Limb (tissue), 2 donors: ENCODE measurements at regions not wholly inside any gene's neighbourhood (a gene's known extent, or its start where the extent isn't known, plus 50 kb on each side); places are given as distances from the start of the nearest gene placed in this dataset.

Source experiments
- DNase-seq, 2 donors: peaks; one replicate each; pipeline ENCODE4 v3.0.0-alpha.2; 2016; ENCODE audit errors: extremely low spot score in 2 of 2

- no peak for DNase-seq
Measured at GRCh38 chr14:96931751-96932150, 134.6 kb downstream of the VRK1 start.

GRCh38 chr14:96934638-96935330 is 137.6 kb downstream of the VRK1 start:
- DNase-seq: no peak

- no peak for DNase-seq
Measured at GRCh38 chr14:96938946-96939345, 141.8 kb downstream of the VRK1 start.

- no peak for DNase-seq
Measured at GRCh38 chr14:96940009-96940408, 142.8 kb downstream of the VRK1 start.

GRCh38 chr14:96944297-96944696 is 147.1 kb downstream of the VRK1 start:
- no peak for DNase-seq

- no peak for DNase-seq
Measured at GRCh38 chr14:96945721-96946120, 148.5 kb downstream of the VRK1 start.

GRCh38 chr14:96949594-96949993 is 152.4 kb downstream of the VRK1 start:
- DNase-seq: no peak

- no peak for DNase-seq
Measured at GRCh38 chr14:96951511-96951910, 154.3 kb downstream of the VRK1 start.

- DNase-seq: no peak
Measured at GRCh38 chr14:96953087-96953874, 156.1 kb downstream of the VRK1 start.

- no peak for DNase-seq
Measured at GRCh38 chr14:96953875-96954185, 156.6 kb downstream of the VRK1 start.

GRCh38 chr14:96956464-96957239 is 159.5 kb downstream of the VRK1 start:
- DNase-seq: no peak

GRCh38 chr14:96958057-96958456 is 160.9 kb downstream of the VRK1 start:
- DNase-seq: no peak

- DNase-seq: no peak
Measured at GRCh38 chr14:96959992-96960391, 162.8 kb downstream of the VRK1 start.

GRCh38 chr14:96960598-96961116 is 163.5 kb downstream of the VRK1 start:
- DNase-seq: no peak

GRCh38 chr14:96961895-96962294 is 164.7 kb downstream of the VRK1 start:
- DNase-seq: no peak

GRCh38 chr14:96962337-96962736 is 165.2 kb downstream of the VRK1 start:
- no peak for DNase-seq

GRCh38 chr14:96964726-96965415 is 167.7 kb downstream of the VRK1 start:
- DNase-seq: no peak

GRCh38 chr14:96965885-96966595 is 168.9 kb downstream of the VRK1 start:
- no peak for DNase-seq

GRCh38 chr14:96975116-96975515 is 177.9 kb downstream of the VRK1 start:
- DNase-seq: no peak

- DNase-seq: no peak
Measured at GRCh38 chr14:96978525-96979272, 181.5 kb downstream of the VRK1 start.
